HG02870 (cell line): ENCODE measurements at regions not wholly inside any gene's neighbourhood (a gene's known extent, or its start where the extent isn't known, plus 50 kb on each side); places are given as distances from the start of the nearest gene placed in this dataset.
"Not testable (repeated sequence)": the region's sequence is repeated elsewhere in the genome, so short reads cannot be mapped to it uniquely, and the experiment has no call there.

Source experiments
- ATAC-seq: cut with Tn5 transposase; IDR thresholded peaks from one replicate; pipeline ENCODE4 v1.9.1; 2021; ENCODE audit warnings: mild to moderate bottlenecking, moderate library complexity; ENCODE audit not compliant: unreplicated experiment

DNA sequence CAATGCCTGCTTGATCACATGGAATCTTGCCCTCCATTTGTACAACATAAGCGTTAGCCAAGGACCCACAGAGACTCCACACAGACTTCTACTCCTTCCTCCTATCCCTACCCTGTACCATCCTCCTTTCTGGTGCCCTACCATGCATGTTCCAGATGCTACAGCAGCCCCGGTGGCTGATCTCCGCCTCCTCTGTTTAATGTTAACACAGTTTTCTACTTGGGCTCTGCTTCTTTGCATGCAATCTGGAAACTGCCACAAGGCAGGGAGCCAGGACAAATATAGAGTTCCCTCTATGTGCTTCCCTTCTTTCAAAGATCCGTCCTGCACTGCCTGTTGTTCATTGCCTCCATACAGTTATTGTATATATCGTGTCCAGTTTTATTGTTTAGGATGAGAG, 368.6 kb upstream of the TENM3 start:
- no peak for ATAC-seq

- ATAC-seq = no peak
Measured at GRCh38 chr4:181877329-181877848, 365.8 kb upstream of the TENM3 start.

GRCh38 chr4:181890031-181890430, 353.2 kb upstream of the TENM3 start:
- no peak for ATAC-seq

DNA sequence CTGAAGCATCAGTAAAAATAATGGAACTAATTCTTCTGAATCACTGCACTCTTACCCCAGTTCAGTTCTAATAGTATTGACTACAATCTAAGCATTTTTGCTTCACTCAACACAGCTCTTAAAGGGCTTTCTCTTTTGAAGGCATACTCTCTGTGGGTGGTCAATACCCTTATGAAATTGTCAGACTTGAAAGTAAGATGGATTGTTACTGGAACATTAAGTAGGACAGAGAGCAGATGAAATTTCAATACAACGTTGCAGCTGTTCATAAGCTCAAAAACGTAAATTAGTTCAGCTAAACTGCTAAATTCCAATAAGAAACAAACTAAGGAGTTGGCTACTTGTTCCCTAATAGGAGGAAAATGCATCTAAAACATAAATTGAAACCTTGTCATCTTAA, 352.3 kb upstream of the TENM3 start:
- no peak for ATAC-seq

DNA sequence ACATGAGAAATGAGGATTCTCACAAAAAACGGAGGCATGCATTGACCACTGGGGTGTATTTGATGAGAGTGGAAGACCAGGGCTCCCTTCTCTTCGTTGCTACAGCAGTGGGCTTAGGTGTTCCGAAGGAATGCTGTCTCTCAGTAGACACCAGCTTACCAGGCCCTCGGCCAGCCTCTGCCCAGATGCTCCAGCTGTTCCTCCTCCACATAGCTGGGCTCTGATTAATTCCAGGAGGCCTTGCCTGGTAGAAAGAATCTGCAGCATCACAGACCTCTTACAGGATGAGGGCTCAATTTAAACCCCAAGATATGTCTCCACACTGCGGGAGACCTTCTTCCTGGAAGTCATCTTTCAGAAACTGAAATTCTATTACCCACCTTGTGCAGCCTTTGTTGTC, 346.6 kb upstream of the TENM3 start:
- ATAC-seq = no peak

DNA sequence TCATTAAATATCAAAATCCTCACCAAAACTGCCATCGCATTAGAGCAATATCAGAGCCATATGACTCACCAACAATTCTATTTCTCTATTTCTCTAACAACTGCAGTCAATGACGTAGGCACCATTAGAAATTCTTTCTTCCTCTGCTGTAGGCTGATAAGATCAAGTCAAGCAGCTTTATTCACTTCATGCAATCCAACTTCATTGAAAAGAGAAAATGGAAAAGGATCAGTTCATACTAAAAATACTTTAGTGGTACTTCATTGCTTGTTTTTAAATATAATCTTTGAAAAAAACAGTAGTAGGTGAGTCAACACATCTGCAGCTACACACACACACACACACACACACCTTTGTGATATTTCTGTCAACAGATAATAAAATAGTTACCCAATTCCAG, 345.3 kb upstream of the TENM3 start:
- ATAC-seq = no peak

- ATAC-seq = not testable (repeated sequence)
Measured at GRCh38 chr4:181902404-181902803, 340.8 kb upstream of the TENM3 start.

DNA sequence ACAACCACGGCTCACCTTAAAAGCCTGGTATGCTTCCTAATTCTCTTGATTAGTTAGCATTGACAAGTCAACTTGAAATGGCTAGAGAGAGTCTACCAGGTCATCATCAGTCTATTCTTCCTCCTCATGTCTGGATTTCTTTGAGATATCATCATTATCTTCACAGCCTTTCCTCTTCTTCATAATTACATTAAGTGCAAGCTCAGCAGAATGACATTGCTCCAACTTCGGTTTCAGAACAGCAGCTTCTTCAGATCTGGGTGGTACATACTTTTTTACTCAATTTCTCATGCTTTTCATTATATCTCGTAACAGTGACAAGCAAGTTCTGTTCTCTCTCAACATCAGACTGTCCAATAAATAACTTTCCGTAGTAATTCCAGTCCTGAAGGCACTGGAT, 337.5 kb upstream of the TENM3 start:
- no peak for ATAC-seq

DNA sequence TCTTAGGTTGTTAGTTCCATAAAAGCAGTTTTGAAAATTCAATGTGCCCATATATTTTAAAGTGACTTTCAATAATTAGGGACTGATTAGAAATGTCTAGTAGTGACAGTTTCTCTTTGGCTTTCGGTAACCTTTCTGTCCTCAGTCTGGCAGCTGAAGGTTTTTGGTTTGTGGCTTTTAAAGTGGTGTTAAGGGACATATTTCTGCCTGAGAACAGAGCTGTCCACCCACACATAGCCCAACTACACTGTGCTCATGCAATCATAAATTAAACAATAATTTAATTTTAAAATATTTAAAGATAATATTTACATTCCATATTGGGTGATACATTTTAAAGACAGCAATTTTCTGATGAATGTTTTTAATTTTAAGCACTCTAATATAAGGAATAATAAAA, 335.0 kb upstream of the TENM3 start:
- no peak for ATAC-seq

DNA sequence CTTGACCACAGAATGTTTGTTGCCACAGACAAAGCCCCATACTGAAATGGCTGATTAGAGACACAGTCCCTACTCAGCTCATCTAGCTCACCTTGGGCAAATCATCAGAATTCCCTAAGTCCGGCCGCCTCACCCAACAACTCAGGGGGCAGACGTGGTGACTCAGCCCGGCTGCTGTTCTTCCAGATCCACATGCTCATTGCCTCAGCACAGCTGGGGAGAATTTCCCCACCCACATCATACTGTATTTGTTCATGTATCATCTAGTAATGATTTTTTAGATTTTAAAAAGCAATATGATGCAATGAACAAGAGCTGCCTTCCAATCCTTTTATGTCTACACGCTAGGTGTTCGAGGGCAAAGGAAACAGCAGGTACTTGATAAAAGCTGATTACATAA, 333.8 kb upstream of the TENM3 start:
- no peak for ATAC-seq

GRCh38 chr4:181911420-181911819, 331.8 kb upstream of the TENM3 start:
- no peak for ATAC-seq

DNA sequence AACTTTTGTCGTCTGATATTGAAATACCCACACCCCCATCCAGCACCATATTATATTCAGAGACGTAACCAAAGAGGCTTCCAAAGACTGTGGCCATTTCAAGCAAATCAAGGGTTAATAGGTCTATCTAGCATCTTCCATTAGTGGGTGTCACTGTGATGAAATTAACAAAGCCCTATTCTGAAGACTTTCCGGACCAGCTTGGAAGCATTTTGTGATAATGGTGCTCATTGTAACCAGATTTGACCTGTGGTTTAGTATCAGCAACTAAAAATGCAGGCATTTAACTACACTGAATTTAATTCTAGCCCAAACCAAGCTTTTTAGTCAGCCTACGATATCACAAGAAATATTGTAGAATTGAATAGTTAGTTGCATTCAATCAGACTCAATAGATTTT, 309.7 kb upstream of the TENM3 start:
- no peak for ATAC-seq

GRCh38 chr4:181938631-181939030, 304.6 kb upstream of the TENM3 start:
- ATAC-seq = no peak

DNA sequence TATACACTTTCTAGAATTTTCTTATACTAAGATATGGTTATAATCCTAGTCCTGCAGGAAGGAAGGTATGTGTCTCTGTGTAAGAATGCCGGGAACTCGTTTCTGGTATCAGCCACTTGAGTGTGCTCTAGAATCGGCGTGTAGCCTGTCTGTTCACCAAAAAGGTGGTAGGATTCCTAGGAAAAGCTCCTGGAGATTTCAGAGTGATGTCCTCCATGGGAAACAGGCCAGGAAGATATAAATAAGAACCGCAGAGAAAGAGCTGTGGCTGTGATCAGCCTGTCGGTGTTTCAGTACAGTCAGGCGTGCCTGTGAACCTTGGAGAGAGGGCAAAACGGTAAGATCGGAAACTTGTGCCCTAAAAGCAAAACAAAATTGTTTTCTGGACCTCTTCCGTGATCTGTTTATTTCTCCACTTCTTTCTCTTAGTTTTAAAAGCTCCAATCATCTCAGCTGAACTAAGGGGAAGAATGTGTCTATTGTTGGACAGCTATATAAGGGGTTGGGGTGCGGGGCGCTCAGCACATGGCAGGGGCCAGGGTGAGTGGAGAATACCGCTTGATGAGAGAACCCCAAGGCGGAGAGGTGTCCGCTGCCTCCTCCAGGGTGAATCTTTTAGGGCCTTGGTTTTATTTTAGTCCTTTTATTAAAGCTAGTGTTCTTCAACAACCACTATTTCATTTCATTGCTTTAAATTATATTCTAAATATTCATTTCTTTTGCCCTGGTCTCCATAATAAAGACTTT, 303.8 kb upstream of the TENM3 start:
- no peak for ATAC-seq

GRCh38 chr4:181944527-181944926, 298.7 kb upstream of the TENM3 start:
- no peak for ATAC-seq

GRCh38 chr4:181946902-181947301, 296.3 kb upstream of the TENM3 start:
- no peak for ATAC-seq

GRCh38 chr4:181948839-181949382, 294.3 kb upstream of the TENM3 start:
- no peak for ATAC-seq

DNA sequence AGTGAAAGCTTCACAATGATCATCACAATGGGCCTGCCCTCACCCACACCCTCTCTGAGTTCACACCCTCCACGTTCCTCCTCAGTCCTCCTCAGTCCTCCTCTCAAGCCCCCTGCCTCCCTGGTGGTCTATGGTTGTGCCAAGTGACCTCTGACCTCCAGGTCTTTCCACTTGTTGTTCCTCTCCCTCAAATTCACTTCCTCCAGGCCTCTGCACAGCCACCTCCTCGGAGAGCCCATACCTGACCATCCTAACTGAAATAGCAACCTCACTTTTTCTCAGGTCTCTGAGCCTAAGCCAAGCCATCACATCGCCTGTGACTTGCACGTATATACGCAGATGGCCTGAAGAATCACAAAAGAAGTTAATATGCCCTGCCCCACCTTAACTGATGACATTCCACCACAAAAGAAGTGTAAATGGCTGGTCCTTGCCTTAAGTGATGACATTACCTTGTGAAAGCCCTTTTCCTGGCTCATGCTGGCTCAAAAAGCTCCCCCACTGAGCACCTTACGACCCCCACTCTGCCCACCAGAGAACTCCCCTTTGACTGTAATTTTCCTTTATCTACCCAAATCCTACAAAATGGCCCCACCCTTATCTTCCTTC, 293.4 kb upstream of the TENM3 start:
- no peak for ATAC-seq

GRCh38 chr4:181950372-181951127, 292.7 kb upstream of the TENM3 start:
- ATAC-seq = no peak

- no peak for ATAC-seq
Measured at GRCh38 chr4:181951265-181951664, 291.9 kb upstream of the TENM3 start.

DNA sequence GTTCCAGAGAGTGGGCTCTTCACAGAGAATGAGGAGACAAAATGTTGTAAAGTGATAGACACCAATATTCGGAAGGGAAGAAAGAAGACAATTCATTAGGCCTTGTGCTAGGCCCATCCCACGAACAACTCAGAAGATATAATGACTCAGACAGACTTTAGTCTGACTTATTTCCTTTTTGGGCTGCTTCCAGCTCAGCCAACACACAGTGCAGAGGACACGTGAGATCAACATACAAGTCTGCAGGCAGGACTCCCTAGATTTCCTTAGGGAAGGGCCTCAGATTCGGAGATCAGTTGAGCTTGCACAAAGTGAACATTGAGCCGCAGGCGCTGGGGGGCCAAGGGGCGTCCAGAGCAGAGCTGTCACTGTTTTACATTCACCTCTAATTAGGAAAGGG, 290.7 kb upstream of the TENM3 start:
- ATAC-seq = no peak

DNA sequence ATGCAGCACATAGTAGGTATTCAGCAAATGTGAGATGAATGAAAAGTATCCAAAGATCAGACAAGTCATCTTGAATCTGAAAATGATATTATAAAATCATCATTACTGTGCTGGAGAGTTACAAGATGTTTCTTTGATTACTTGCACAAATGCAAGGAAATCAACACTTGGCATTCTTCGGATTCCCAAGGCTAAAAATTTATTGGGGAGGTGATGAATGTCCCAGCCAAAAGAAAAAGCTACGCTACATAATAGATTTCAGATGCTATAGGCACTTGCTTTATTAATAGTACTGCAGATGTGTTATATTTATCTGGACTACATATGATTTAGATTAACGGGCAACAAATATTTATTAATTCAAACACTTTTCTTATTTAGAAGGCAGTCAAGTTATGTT, 286.7 kb upstream of the TENM3 start:
- ATAC-seq = no peak
